Mammary epithelial cell (primary cell): ENCODE measurements at regions not wholly inside any gene's neighbourhood (a gene's known extent, or its start where the extent isn't known, plus 50 kb on each side); places are given as distances from the start of the nearest gene placed in this dataset.

Experiments
- CTCF ChIP-seq, 2 donors: IDR thresholded peaks in 1 of 2; conservative IDR thresholded peaks in 1 of 2; 2 replicates each; pipeline ENCODE4 v1.5.1; 2011 to 2012; ENCODE audit warnings: inconsistent platforms in 2 of 2, low read length in 2 of 2, mild to moderate bottlenecking in 2 of 2, control low read depth in 1 of 2, low read depth in 1 of 2; ENCODE audit not compliant: insufficient read depth in 1 of 2; ENCODE audit errors: extremely low read depth in 1 of 2
- EZH2 ChIP-seq: IDR thresholded peaks from 2 replicates; pipeline ENCODE4 v1.6.1; 2012; ENCODE audit warnings: low read length, inconsistent platforms, borderline replicate concordance

- TF ChIP-seq CTCF (conservative IDR thresholded peaks at IDR 0.05 in 1 of 2, IDR thresholded peaks at IDR 0.05 in 1 of 2; ENCODE audit: extremely low read depth in 1 of 2, insufficient read depth in 1 of 2, low read depth in 1 of 2, low read length in 2 of 2) (no peak), EZH2 (no peak)
These were observed 187.1 kb downstream of the SOX4 start for GRCh38 chr6:21780679-21781078.
